ENCODE measurements at regions not wholly inside any gene's neighbourhood (a gene's known extent, or its start where the extent isn't known, plus 50 kb on each side); places are given as distances from the start of the nearest gene placed in this dataset.

GRCh38 chr13:40145139-40145538, 489.7 kb downstream of the COG6 start:
- DNase-seq (no peak), ATAC-seq (no peak)
- H3K4me3 ChIP-seq = no peak overlapping the region
- 89 to 93% (median 91%) methylated on average over 7 of the region's 7 CpGs for WGBS, 3 donors
- H3K27ac ChIP-seq = no peak overlapping the region
- no peaks in the 10 kb centered on the region for H3K36me3 ChIP-seq (ENCODE audit: insufficient read depth in 1 of 2, low read depth in 1 of 2)
- no peaks in the 10 kb centered on the region for H3K27me3 ChIP-seq (ENCODE audit: insufficient read depth in 3 of 3, low read length in 2 of 3)
- intact Hi-C loops (cut with DNase I) = no loop called here
- no peak for TF ChIP-seq CTCF (IDR thresholded peaks at IDR 0.05)
- H3K4me1 ChIP-seq = no peaks in the 10 kb centered on the region
- H3K9me3 ChIP-seq = no peaks in the 10 kb centered on the region

- intact Hi-C loops (cut with DNase I) = no loop called here
- H3K9me3 ChIP-seq = no peaks in the 10 kb centered on the region
- H3K27ac ChIP-seq = no peak overlapping the region
- no peaks in the 10 kb centered on the region for H3K4me1 ChIP-seq
- no peak overlapping the region for H3K4me3 ChIP-seq
- no peak for ATAC-seq
- no peaks in the 10 kb centered on the region for H3K36me3 ChIP-seq (ENCODE audit: insufficient read depth in 1 of 2, low read depth in 1 of 2)
- no peak for DNase-seq
- no peaks in the 10 kb centered on the region for H3K27me3 ChIP-seq (ENCODE audit: insufficient read depth in 3 of 3, low read length in 2 of 3)
- 72 to 79% (median 77%) methylated on average over 5 of the region's 5 CpGs for WGBS, 3 donors
- TF ChIP-seq CTCF (IDR thresholded peaks at IDR 0.05) = no peak
Observed at GRCh38 chr13:40146063-40146462, 490.6 kb downstream of the COG6 start.

GRCh38 chr13:40146611-40147117, 491.2 kb downstream of the COG6 start:
- Histone ChIP-seq H3K27me3 (ENCODE audit: insufficient read depth in 3 of 3, low read length in 2 of 3) (no peaks in the 10 kb centered on the region), H3K4me1 (no peaks in the 10 kb centered on the region), H3K27ac (no peak overlapping the region), H3K36me3 (ENCODE audit: insufficient read depth in 1 of 2, low read depth in 1 of 2) (no peaks in the 10 kb centered on the region), H3K4me3 (no peak overlapping the region), H3K9me3 (no peaks in the 10 kb centered on the region)
- DNase-seq = no peak
- no peak for TF ChIP-seq CTCF (IDR thresholded peaks at IDR 0.05)
- no peak for ATAC-seq
- 66 to 70% (median 68%) methylated on average over 11 of the region's 11 CpGs for WGBS, 3 donors
- intact Hi-C loops (cut with DNase I) = no loop called here

- ATAC-seq (no peak), DNase-seq (no peak)
- WGBS, 3 donors = 91 to 94% (median 93%) methylated on average over 4 of the region's 4 CpGs
- intact Hi-C loops (cut with DNase I) = no loop called here
- TF ChIP-seq CTCF (IDR thresholded peaks at IDR 0.05) = no peak
- Histone ChIP-seq H3K27me3 (ENCODE audit: insufficient read depth in 3 of 3, low read length in 2 of 3) (no peaks in the 10 kb centered on the region), H3K9me3 (no peaks in the 10 kb centered on the region), H3K4me3 (no peak overlapping the region), H3K4me1 (no peaks in the 10 kb centered on the region), H3K36me3 (ENCODE audit: insufficient read depth in 1 of 2, low read depth in 1 of 2) (no peaks in the 10 kb centered on the region), H3K27ac (no peak overlapping the region)
Observed at GRCh38 chr13:40148101-40148500, 492.6 kb downstream of the COG6 start.

GRCh38 chr13:40148742-40149141, 493.3 kb downstream of the COG6 start:
- DNase-seq = no peak
- WGBS, 3 donors = 86 to 93% (median 90%) methylated on average over 1 of the region's 1 CpG
- TF ChIP-seq CTCF (IDR thresholded peaks at IDR 0.05) = no peak
- no peak overlapping the region for H3K4me3 ChIP-seq
- H3K36me3 ChIP-seq (ENCODE audit: insufficient read depth in 1 of 2, low read depth in 1 of 2) = no peaks in the 10 kb centered on the region
- H3K9me3 ChIP-seq = no peaks in the 10 kb centered on the region
- no peak overlapping the region for H3K27ac ChIP-seq
- H3K27me3 ChIP-seq (ENCODE audit: insufficient read depth in 3 of 3, low read length in 2 of 3) = no peaks in the 10 kb centered on the region
- intact Hi-C loops (cut with DNase I) = no loop called here
- no peaks in the 10 kb centered on the region for H3K4me1 ChIP-seq
- no peak for ATAC-seq
